HG03139 (cell line): ENCODE measurements at regions not wholly inside any gene's neighbourhood (a gene's known extent, or its start where the extent isn't known, plus 50 kb on each side); places are given as distances from the start of the nearest gene placed in this dataset.

Experiments used
- ATAC-seq: cut with Tn5 transposase; IDR thresholded peaks from one replicate; pipeline ENCODE4 v1.9.1; 2021; ENCODE audit not compliant: unreplicated experiment

GRCh38 chr13:62280590-62280989 lies 864.9 kb upstream of the PCDH20 start:
- no peak for ATAC-seq

- no peak for ATAC-seq
Measured at GRCh38 chr13:62278271-62278670, 862.6 kb upstream of the PCDH20 start.

- no peak for ATAC-seq
Measured at GRCh38 chr13:62251734-62252133, 836.1 kb upstream of the PCDH20 start.

GRCh38 chr13:62250501-62251201 lies 835.0 kb upstream of the PCDH20 start:
- no peak for ATAC-seq

- no peak for ATAC-seq
Measured at GRCh38 chr13:62246581-62246980, 830.9 kb upstream of the PCDH20 start.

- ATAC-seq, result no peak
Measured at GRCh38 chr13:62243106-62243505, 827.5 kb upstream of the PCDH20 start.

- ATAC-seq, result no peak
Measured at GRCh38 chr13:62234780-62235440, 819.3 kb upstream of the PCDH20 start.

- ATAC-seq, result no peak
Measured at GRCh38 chr13:62210951-62211350, 795.3 kb upstream of the PCDH20 start.

GRCh38 chr13:62209529-62209928 lies 793.9 kb upstream of the PCDH20 start:
- no peak for ATAC-seq

- ATAC-seq, result no peak
Measured at GRCh38 chr13:62207388-62207787, 791.7 kb upstream of the PCDH20 start.

GRCh38 chr13:62206165-62206564 lies 790.5 kb upstream of the PCDH20 start:
- no peak for ATAC-seq

- no peak for ATAC-seq
Measured at GRCh38 chr13:62205273-62205672, 789.6 kb upstream of the PCDH20 start.

- ATAC-seq, result no peak
Measured at GRCh38 chr13:62194371-62194770, 778.7 kb upstream of the PCDH20 start.

- no peak for ATAC-seq
Measured at GRCh38 chr13:62193919-62194318, 778.3 kb upstream of the PCDH20 start.

- ATAC-seq, result no peak
Measured at GRCh38 chr13:62185631-62186255, 770.1 kb upstream of the PCDH20 start.

GRCh38 chr13:62176051-62176450 lies 760.4 kb upstream of the PCDH20 start:
- no peak for ATAC-seq

GRCh38 chr13:62173958-62174357 lies 758.3 kb upstream of the PCDH20 start:
- no peak for ATAC-seq

- no peak for ATAC-seq
Measured at GRCh38 chr13:62171697-62172096, 756.0 kb upstream of the PCDH20 start.

- ATAC-seq, result no peak
Measured at GRCh38 chr13:62168891-62169290, 753.2 kb upstream of the PCDH20 start.

GRCh38 chr13:62167650-62168172 lies 752.1 kb upstream of the PCDH20 start:
- ATAC-seq, result no peak

GRCh38 chr13:62162860-62163259 lies 747.2 kb upstream of the PCDH20 start:
- ATAC-seq, result no peak

- ATAC-seq, result no peak
Measured at GRCh38 chr13:62158520-62158919, 742.9 kb upstream of the PCDH20 start.
